ENCODE measurements at regions not wholly inside any gene's neighbourhood (a gene's known extent, or its start where the extent isn't known, plus 50 kb on each side); places are given as distances from the start of the nearest gene placed in this dataset.

DNA sequence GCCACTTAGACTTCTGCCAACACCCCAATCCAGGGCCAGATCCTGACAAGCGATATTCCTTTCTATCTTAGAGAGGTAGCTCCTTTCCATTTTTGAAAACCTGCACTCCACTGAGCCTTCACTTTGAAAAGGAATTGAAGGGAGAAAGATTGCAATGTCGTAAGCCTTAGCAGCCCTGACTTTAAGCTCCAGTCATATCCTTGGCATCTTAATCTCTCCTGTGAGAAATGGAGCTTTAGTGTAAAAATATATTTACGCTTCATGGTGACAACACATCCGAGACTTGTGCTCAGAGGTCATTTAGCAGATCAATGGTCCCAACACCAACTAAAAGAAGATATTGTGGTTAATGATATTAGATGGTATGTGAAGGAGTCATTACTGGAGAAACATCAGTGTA lies 235.8 kb upstream of the MEX3C start (continued):
- TF ChIP-seq, protein P1, sequence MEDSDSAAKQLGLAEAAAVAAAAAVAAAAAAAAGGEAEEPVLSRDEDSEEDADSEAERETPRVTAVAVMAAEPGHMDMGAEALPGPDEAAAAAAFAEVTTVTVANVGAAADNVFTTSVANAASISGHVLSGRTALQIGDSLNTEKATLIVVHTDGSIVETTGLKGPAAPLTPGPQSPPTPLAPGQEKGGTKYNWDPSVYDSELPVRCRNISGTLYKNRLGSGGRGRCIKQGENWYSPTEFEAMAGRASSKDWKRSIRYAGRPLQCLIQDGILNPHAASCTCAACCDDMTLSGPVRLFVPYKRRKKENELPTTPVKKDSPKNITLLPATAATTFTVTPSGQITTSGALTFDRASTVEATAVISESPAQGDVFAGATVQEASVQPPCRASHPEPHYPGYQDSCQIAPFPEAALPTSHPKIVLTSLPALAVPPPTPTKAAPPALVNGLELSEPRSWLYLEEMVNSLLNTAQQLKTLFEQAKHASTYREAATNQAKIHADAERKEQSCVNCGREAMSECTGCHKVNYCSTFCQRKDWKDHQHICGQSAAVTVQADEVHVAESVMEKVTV (CRISPR knock-in tag; IDR thresholded peaks at IDR 0.05), result no peak
- TF ChIP-seq ZBTB26 (CRISPR knock-in tag; IDR thresholded peaks at IDR 0.05) (no peak), ARID4B (CRISPR knock-in tag; IDR thresholded peaks at IDR 0.05) (no peak), ZBTB7A (IDR thresholded peaks at IDR 0.05; ENCODE audit: borderline replicate concordance, control insufficient read depth, low read depth, low read length) (no peak), CBX3 (IDR thresholded peaks at IDR 0.05; ENCODE audit: borderline replicate concordance in 1 of 2, low read length in 2 of 2) (no peak)
- TF ChIP-seq, protein P2, sequence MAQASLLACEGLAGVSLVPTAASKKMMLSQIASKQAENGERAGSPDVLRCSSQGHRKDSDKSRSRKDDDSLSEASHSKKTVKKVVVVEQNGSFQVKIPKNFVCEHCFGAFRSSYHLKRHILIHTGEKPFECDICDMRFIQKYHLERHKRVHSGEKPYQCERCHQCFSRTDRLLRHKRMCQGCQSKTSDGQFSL (CRISPR knock-in tag; IDR thresholded peaks at IDR 0.05), result no peak
- TF ChIP-seq, protein P2 (tag; IDR thresholded peaks at IDR 0.05), result no peak

All from K562 (cell line).